ENCODE measurements at regions not wholly inside any gene's neighbourhood (a gene's known extent, or its start where the extent isn't known, plus 50 kb on each side); places are given as distances from the start of the nearest gene placed in this dataset.

- Histone ChIP-seq H3K4me2 (no peak overlapping the region), H3K4me1 (replicated peaks; ENCODE audit: insufficient read depth) (no peaks in the 10 kb centered on the region), H3K36me3 (ENCODE audit: low read depth) (no peaks in the 10 kb centered on the region), H3K9me3 (ENCODE audit: insufficient read depth, low read depth) (no peaks in the 10 kb centered on the region), H4K20me1 (ENCODE audit: insufficient read depth) (no peaks in the 10 kb centered on the region), H3K9me2 (ENCODE audit: insufficient read depth) (no peaks in the 10 kb centered on the region), H3K27ac (no peak overlapping the region), H3K4me3 (no peak overlapping the region), H3F3A (ENCODE audit: insufficient read depth, low read depth) (no peaks in the 10 kb centered on the region), H2AFZ (no peak overlapping the region), H3K79me2 (ENCODE audit: low read depth) (no peaks in the 10 kb centered on the region), H3K27me3 (ENCODE audit: insufficient read depth, low read depth) (no peaks in the 10 kb centered on the region)
- TF ChIP-seq CTCF (conservative IDR thresholded peaks at IDR 0.05) (no peak), EZH2 (IDR thresholded peaks at IDR 0.05; ENCODE audit: low read depth) (no peak)
- DNase-seq: no peak
- no TSS peak for BruUV-seq (replicated peaks)
- ChIA-PET CTCF (no interaction called here), POLR2A (ENCODE audit: unreplicated experiment) (no interaction called here)
- intact Hi-C loops (cut with micrococcal nuclease; ENCODE audit: unreplicated experiment): no loop called here
These were observed 1067.2 kb upstream of the ADGRB3 start for GRCh38 chr6:67567842-67568241.

DNA sequence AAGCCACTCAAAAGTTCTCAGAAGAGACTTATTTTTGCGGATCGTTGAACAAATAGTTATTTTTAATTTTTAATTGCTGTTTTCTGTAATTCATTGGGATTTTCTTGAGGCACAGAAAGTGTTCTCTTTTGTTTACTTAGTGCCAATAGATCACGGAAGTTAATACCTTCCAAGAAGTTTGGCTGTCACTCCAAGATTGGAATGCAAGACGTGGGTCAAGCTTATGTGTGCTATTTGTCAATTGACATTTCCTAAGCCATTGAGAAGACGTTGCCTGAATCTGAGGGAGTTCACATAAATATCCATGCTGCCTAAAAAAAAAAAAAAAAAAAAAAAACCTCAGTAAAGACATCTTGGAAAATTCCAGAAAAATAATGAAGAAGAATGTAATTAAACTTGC, 1071.4 kb upstream of the ADGRB3 start:
- TF ChIP-seq CTCF (conservative IDR thresholded peaks at IDR 0.05) (no peak), EZH2 (IDR thresholded peaks at IDR 0.05; ENCODE audit: low read depth) (no peak)
- H4K20me1 ChIP-seq (ENCODE audit: insufficient read depth): no peaks in the 10 kb centered on the region
- H3F3A ChIP-seq (ENCODE audit: insufficient read depth, low read depth): no peaks in the 10 kb centered on the region
- H3K9me2 ChIP-seq (ENCODE audit: insufficient read depth): no peaks in the 10 kb centered on the region
- H3K9me3 ChIP-seq (ENCODE audit: insufficient read depth, low read depth): no peaks in the 10 kb centered on the region
- H3K4me3 ChIP-seq: no peak overlapping the region
- DNase-seq: no peak
- no peak overlapping the region for H3K4me2 ChIP-seq
- no peak overlapping the region for H3K27ac ChIP-seq
- H3K27me3 ChIP-seq (ENCODE audit: insufficient read depth, low read depth): no peaks in the 10 kb centered on the region
- POLR2A ChIA-PET (ENCODE audit: unreplicated experiment): no interaction called here
- no peaks in the 10 kb centered on the region for H3K79me2 ChIP-seq (ENCODE audit: low read depth)
- H3K4me1 ChIP-seq (replicated peaks; ENCODE audit: insufficient read depth): no peaks in the 10 kb centered on the region
- H3K36me3 ChIP-seq (ENCODE audit: low read depth): no peaks in the 10 kb centered on the region
- CTCF ChIA-PET: no interaction called here
- intact Hi-C loops (cut with micrococcal nuclease; ENCODE audit: unreplicated experiment): no loop called here
- no peak overlapping the region for H2AFZ ChIP-seq
- no TSS peak for BruUV-seq (replicated peaks)

DNA sequence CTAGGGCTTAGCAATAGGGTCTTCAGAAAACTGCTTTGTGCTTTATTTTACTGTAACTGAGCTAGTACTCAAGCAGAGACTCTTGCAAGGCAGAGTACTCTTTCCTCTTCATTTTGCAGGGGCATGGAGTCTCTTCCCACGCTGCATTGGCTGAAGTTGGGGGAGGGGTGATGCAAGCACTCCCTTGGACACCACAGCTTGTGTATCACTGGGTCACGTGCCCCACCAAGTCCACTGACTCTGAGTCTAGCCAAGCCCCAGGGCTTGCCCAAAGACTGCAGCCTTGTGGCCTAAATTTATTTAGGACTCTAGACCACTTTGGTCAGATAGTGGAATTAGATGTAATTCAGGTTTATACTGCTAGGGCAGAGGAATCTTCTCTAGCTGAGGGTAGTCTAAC, 1075.0 kb upstream of the ADGRB3 start:
- intact Hi-C loops (cut with micrococcal nuclease; ENCODE audit: unreplicated experiment): no loop called here
- Histone ChIP-seq H3K4me1 (replicated peaks; ENCODE audit: insufficient read depth) (no peaks in the 10 kb centered on the region), H3K36me3 (ENCODE audit: low read depth) (no peaks in the 10 kb centered on the region), H3K9me2 (ENCODE audit: insufficient read depth) (no peaks in the 10 kb centered on the region), H3K4me3 (no peak overlapping the region), H2AFZ (no peak overlapping the region), H3K27ac (no peak overlapping the region), H3K27me3 (ENCODE audit: insufficient read depth, low read depth) (no peaks in the 10 kb centered on the region), H3K9me3 (ENCODE audit: insufficient read depth, low read depth) (no peaks in the 10 kb centered on the region), H3K79me2 (ENCODE audit: low read depth) (no peaks in the 10 kb centered on the region), H4K20me1 (ENCODE audit: insufficient read depth) (no peaks in the 10 kb centered on the region), H3F3A (ENCODE audit: insufficient read depth, low read depth) (no peaks in the 10 kb centered on the region), H3K4me2 (no peak overlapping the region)
- CTCF ChIA-PET: no interaction called here
- POLR2A ChIA-PET (ENCODE audit: unreplicated experiment): no interaction called here
- no peak for DNase-seq
- BruUV-seq (replicated peaks): no TSS peak
- TF ChIP-seq EZH2 (IDR thresholded peaks at IDR 0.05; ENCODE audit: low read depth): no peak
- no peak for TF ChIP-seq CTCF (conservative IDR thresholded peaks at IDR 0.05)

Data from PC-9 (cell line).